IgD-negative memory B cell (primary cell): ENCODE measurements at regions not wholly inside any gene's neighbourhood (a gene's known extent, or its start where the extent isn't known, plus 50 kb on each side); places are given as distances from the start of the nearest gene placed in this dataset.
"Not testable (repeated sequence)": the region's sequence is repeated elsewhere in the genome, so short reads cannot be mapped to it uniquely, and the experiment has no call there.

Experiments
- H3K27ac Mint-ChIP-seq, 3 donors: one replicate each; pipeline ENCODE4 v1.8.0; 2020 to 2022; ENCODE audit warnings: mild to moderate bottlenecking in 3 of 3, mixed read lengths in 3 of 3, moderate library complexity in 1 of 3
- H3K27me3 Mint-ChIP-seq: one replicate; pipeline ENCODE4 v1.8.0; 2021; ENCODE audit warnings: mixed read lengths
- H3K36me3 Mint-ChIP-seq: one replicate; pipeline ENCODE4 v1.8.0; 2020; ENCODE audit warnings: mild to moderate bottlenecking, mixed read lengths
- H3K4me1 Mint-ChIP-seq, 3 donors: one replicate each; pipeline ENCODE4 v1.8.0; 2020 to 2022; ENCODE audit warnings: mixed read lengths in 3 of 3, mild to moderate bottlenecking in 1 of 3
- H3K4me3 Mint-ChIP-seq, 4 donors: one replicate each; pipeline ENCODE4 v1.8.0; 2020 to 2022; ENCODE audit warnings: mild to moderate bottlenecking in 4 of 4, mixed read lengths in 4 of 4, moderate library complexity in 3 of 4
- H3K9me3 Mint-ChIP-seq, 3 donors: one replicate each; pipeline ENCODE4 v1.8.0; 2020 to 2021; ENCODE audit warnings: mixed read lengths in 3 of 3, mild to moderate bottlenecking in 1 of 3

- peaks cover 16% of the 10 kb centered on the region for H3K27me3 Mint-ChIP-seq
- peak overlapping the region in 1 of 4 donors; percentile 27 for H3K4me3 Mint-ChIP-seq
- H3K27ac Mint-ChIP-seq: no peak overlapping the region
- peaks cover 0 to 2% (median 1%) of the 10 kb centered on the region in 3 donors for H3K9me3 Mint-ChIP-seq
- no peaks in the 10 kb centered on the region for H3K4me1 Mint-ChIP-seq
- peaks cover 3% of the 10 kb centered on the region for H3K36me3 Mint-ChIP-seq
Observed at GRCh38 chr1:22328331-22329147, 123.1 kb upstream of the ZBTB40 start.

GRCh38 chr1:22329148-22329515 lies 122.5 kb upstream of the ZBTB40 start:
- Mint-ChIP-seq H3K4me3 (no peak overlapping the region), H3K27me3 (peaks cover 18% of the 10 kb centered on the region), H3K4me1 (no peaks in the 10 kb centered on the region), H3K9me3 (peaks cover 0 to 2% (median 1%) of the 10 kb centered on the region in 3 donors), H3K36me3 (peaks cover 3% of the 10 kb centered on the region), H3K27ac (no peak overlapping the region)

GRCh38 chr1:22330092-22330759 lies 121.4 kb upstream of the ZBTB40 start:
- Mint-ChIP-seq H3K4me1 (no peaks in the 10 kb centered on the region), H3K27me3 (peaks cover 22% of the 10 kb centered on the region), H3K36me3 (peaks cover 3% of the 10 kb centered on the region), H3K9me3 (peaks cover 0 to 2% (median 1%) of the 10 kb centered on the region in 3 donors), H3K4me3 (no peak overlapping the region), H3K27ac (no peak overlapping the region)

DNA sequence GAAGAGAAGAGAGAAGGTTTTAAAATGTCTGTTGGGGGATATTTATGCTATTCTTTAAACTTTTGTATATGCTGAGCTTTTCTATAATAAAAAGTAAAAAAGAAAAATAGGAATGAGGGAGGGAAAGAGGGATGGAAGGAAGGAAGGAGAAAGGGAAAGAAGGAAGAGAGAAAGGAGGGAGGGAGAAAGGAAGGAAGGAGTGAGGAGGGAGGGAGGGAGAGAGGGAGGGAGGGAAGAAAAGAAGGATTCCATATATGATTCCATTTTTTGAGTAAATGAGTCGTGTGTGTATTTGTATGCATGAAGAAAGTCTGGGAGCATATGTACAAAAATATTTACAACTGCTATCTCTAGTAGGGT lies 120.9 kb upstream of the ZBTB40 start:
- Mint-ChIP-seq H3K27ac (no peak overlapping the region), H3K4me1 (no peaks in the 10 kb centered on the region), H3K9me3 (peaks cover 0 to 2% (median 1%) of the 10 kb centered on the region in 3 donors), H3K36me3 (peaks cover 3% of the 10 kb centered on the region), H3K4me3 (no peak overlapping the region), H3K27me3 (peaks cover 22% of the 10 kb centered on the region)

DNA sequence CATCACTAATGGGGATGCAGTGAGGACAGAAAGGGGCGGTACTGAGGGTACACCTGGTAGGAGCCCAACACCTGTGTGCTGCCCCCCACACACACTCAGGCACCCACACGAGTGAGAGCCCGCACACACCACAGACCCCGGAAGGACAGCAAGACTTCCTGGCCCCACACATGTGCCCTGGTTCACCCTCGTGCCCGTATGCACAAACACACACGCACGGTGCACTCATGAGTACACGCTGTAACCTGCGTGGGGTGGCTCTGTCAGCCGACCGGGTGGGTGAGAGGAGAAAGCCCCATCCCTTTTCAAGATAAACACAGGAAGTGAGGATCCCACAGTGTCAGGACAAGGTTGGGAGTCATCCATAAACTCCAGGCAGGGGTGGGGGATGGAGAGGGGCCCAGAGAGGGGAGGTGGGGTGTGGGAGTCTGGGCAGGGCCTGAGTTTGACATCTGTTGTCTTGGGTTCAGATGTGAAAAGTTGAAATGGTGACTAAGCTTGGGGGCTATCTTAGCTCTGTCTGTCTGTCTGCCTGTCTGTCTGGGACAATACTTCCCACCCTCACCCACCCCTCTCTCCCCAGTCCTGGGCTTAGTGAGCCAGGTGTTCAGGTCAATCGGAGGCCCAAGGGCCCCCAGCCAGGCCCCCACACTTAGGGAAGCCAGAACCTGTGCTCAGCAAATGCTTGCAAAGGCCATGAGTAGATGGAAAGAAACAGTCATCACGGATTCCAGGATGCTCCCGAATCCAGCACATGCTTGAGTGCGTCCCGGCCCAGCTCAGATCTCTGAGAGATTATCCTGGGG lies 119.8 kb upstream of the ZBTB40 start:
- H3K27ac Mint-ChIP-seq: no peak overlapping the region
- H3K4me3 Mint-ChIP-seq: no peak overlapping the region
- H3K9me3 Mint-ChIP-seq: peaks cover 0 to 2% (median 1%) of the 10 kb centered on the region in 3 donors
- H3K36me3 Mint-ChIP-seq: peaks cover under 1% of the 10 kb centered on the region
- H3K4me1 Mint-ChIP-seq: no peaks in the 10 kb centered on the region
- H3K27me3 Mint-ChIP-seq: peaks cover 22% of the 10 kb centered on the region

DNA sequence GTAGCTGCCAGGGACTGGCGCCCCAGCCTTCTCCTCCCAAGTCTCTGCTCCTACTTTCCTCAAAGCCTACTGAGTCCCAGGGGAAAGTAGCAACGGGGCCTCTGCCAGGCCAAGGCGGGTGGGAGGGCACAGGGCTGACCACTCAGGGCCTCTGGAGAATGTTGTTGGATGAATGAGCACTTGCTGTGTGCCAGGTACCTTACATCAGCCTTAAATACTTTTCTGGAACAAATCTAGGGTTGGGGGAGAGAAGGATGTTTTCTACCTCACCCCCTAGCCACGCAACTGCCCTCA lies 119.3 kb upstream of the ZBTB40 start:
- no peak overlapping the region for H3K4me3 Mint-ChIP-seq
- H3K4me1 Mint-ChIP-seq: no peaks in the 10 kb centered on the region
- peaks cover 22% of the 10 kb centered on the region for H3K27me3 Mint-ChIP-seq
- H3K27ac Mint-ChIP-seq: no peak overlapping the region
- no peaks in the 10 kb centered on the region for H3K36me3 Mint-ChIP-seq
- peaks cover 0 to 2% (median 1%) of the 10 kb centered on the region in 3 donors for H3K9me3 Mint-ChIP-seq

- H3K4me3 Mint-ChIP-seq: no peak overlapping the region
- H3K27me3 Mint-ChIP-seq: peaks cover 22% of the 10 kb centered on the region
- H3K9me3 Mint-ChIP-seq: peaks cover 0 to 2% (median 1%) of the 10 kb centered on the region in 3 donors
- no peaks in the 10 kb centered on the region for H3K4me1 Mint-ChIP-seq
- no peaks in the 10 kb centered on the region for H3K36me3 Mint-ChIP-seq
- H3K27ac Mint-ChIP-seq: no peak overlapping the region
Observed at GRCh38 chr1:22332795-22333499, 118.7 kb upstream of the ZBTB40 start.

DNA sequence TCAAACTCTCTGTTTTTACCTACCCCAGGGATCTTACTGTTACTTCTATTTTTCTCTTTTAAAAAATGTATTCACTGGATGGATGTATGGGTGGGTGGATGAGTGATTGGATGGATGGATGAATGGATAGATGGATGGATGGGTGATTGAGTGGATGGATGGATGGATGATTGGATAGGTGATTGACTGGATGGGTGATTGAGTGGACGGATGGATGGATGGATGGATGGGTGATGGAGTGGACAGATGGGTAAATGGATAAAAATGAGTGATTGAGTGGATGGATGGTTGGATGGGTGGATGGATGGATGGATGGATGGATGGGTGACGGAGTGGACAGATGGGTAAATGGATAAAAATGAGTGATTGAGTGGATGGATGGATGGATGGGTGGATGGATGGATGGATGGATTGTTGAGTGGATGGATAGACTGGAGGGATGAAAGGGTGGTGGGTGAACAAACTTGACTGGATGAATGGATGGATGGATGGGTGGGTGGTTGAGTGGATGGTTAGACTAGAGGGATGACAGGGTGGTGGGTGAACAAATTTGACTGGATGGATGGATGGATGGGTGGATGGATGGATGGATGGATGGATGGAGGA lies 118.0 kb upstream of the ZBTB40 start:
- Mint-ChIP-seq H3K27me3 (peaks cover 26% of the 10 kb centered on the region), H3K27ac (no peak overlapping the region), H3K4me1 (no peaks in the 10 kb centered on the region), H3K4me3 (no peak overlapping the region), H3K36me3 (no peaks in the 10 kb centered on the region), H3K9me3 (peaks cover 0 to 2% (median 1%) of the 10 kb centered on the region in 3 donors)

DNA sequence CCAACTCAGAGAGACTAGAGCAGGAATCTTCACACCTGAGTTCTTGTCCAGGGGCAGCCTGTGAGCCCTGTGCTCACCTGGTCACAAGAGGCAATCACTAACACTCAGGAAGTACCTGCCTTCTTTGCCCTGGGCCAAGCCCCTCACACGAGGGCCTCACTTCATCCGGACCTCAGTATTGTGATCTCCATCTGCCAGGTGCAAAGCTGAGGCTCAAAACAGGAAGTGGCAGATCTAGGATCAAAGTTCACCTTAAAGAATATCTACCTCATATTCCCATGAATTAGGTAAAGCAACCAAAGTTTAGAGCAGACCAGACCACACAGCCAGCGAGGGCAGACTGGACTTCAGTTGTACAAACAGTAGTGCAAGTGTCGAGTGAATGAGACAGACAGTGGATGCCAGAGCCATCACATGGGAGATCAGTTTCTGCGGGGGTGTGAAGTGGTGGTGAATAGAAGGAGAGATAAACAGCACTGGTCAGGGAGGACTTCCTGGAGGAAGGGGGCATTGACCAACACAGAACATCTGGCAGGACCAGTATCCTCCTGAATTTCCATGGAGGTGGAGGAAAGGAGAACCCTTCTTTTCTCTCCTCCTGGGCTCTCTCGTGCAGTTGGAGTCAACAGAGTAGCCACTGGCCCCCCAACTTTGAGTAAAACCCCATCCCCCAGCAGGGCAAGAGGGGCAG lies 116.6 kb upstream of the ZBTB40 start:
- Mint-ChIP-seq H3K36me3 (no peaks in the 10 kb centered on the region), H3K4me3 (peak overlapping the region in 1 of 4 donors; percentile 73), H3K27ac (no peak overlapping the region), H3K27me3 (peaks cover 26% of the 10 kb centered on the region), H3K9me3 (peaks cover 0 to 3% (median 2%) of the 10 kb centered on the region in 3 donors), H3K4me1 (no peaks in the 10 kb centered on the region)

DNA sequence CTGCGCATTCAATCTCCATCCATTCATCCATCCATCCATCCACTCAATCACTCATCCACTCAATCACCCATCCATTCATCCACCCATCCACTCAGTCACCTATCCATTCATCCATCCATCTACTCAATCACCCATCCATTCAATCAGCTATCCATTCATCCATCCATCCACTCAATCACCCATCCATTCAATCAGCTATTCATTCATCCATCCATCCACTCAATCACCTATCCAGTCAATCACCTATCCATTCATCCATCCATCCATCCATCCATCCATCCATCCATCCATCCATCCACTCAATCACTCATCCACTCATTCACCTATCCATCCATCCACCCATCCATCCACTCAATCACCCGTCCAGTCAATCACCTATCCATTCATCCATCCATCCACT lies 115.4 kb upstream of the ZBTB40 start:
- not testable (repeated sequence) for H3K27ac Mint-ChIP-seq, H3K9me3 Mint-ChIP-seq, H3K4me3 Mint-ChIP-seq, H3K36me3 Mint-ChIP-seq, H3K4me1 Mint-ChIP-seq
- H3K27me3 Mint-ChIP-seq: peaks cover 33% of the 10 kb centered on the region

GRCh38 chr1:22336696-22337545 lies 114.7 kb upstream of the ZBTB40 start:
- H3K27me3 Mint-ChIP-seq: peaks cover 37% of the 10 kb centered on the region
- not testable (repeated sequence) for H3K27ac Mint-ChIP-seq, H3K4me3 Mint-ChIP-seq, H3K9me3 Mint-ChIP-seq, H3K36me3 Mint-ChIP-seq, H3K4me1 Mint-ChIP-seq

DNA sequence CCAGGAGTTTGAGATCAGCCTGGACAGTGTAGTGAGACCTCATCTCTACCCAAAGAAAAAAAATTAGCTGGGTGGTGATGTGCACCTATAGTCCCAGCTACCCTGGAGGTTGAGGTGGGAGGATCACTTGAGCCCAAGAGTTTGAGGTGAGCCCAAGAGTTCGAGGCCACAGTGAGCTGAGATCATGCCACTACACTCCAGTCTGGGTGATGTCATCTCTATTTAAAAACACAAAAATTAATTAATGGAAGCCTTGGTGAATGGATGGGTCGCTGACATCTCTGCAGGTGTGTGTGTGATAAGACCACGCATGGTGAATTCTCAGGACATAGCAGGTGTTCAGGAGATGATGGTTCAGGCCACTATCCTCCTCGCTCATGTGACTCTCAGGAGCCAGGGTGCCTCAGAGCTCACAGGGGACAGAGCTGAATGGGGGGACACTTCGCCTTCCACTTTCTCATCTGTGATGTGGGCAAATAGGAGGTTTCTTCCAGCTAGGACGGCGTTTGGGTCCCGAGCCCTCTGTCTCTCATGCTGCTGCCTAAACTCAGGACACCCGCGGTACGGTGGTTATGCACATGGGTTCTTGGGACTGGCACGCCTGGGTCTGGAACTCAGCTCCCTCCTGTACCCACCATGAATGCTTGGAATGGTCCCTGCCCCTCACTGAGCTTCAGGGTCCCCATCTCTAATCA lies 113.4 kb upstream of the ZBTB40 start:
- Mint-ChIP-seq H3K4me1 (peaks cover 0 to 2% (median 0%) of the 10 kb centered on the region in 3 donors), H3K27ac (peak overlapping the region in 1 of 3 donors; percentile 71), H3K4me3 (no peak overlapping the region), H3K36me3 (no peaks in the 10 kb centered on the region), H3K9me3 (peaks cover 0 to 3% (median 2%) of the 10 kb centered on the region in 3 donors), H3K27me3 (peaks cover 37% of the 10 kb centered on the region)

- H3K4me3 Mint-ChIP-seq: no peak overlapping the region
- peaks cover 0 to 3% (median 0%) of the 10 kb centered on the region in 3 donors for H3K9me3 Mint-ChIP-seq
- H3K27ac Mint-ChIP-seq: no peak overlapping the region
- H3K27me3 Mint-ChIP-seq: peaks cover 40% of the 10 kb centered on the region
- H3K36me3 Mint-ChIP-seq: no peaks in the 10 kb centered on the region
- peaks cover 0 to 2% (median 0%) of the 10 kb centered on the region in 3 donors for H3K4me1 Mint-ChIP-seq
Observed at GRCh38 chr1:22339237-22339636, 112.4 kb upstream of the ZBTB40 start.
